GM18868 (cell line): ENCODE measurements at regions not wholly inside any gene's neighbourhood (a gene's known extent, or its start where the extent isn't known, plus 50 kb on each side); places are given as distances from the start of the nearest gene placed in this dataset.
A peak's percentile ranks its signal among the peaks of the same experiment; 100 is the strongest.
"Not testable (repeated sequence)": the region's sequence is repeated elsewhere in the genome, so short reads cannot be mapped to it uniquely, and the experiment has no call there.

Experiments used
- ATAC-seq: cut with Tn5 transposase; IDR thresholded peaks from one replicate; pipeline ENCODE4 v1.9.1; 2021; ENCODE audit warnings: mild to moderate bottlenecking, moderate library complexity; ENCODE audit not compliant: unreplicated experiment

DNA sequence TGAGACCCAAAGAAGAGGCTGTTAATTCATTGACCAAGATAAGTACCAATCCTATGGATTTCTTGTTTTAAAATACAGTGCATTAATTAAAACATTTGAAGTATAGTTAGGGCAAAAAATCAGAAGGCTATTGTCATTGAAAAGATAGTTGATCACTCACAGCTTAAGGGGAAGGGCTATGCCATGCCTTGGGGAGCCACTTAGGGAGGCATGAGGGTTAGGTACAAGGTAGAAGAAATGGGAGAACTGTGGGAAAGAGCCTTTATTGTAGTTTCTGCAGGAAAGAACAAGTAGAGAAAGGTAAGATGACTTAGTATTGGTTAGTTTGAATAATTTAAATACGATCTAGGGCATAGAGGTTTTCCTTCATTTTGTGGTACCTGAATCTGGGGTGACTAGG lies 1285.5 kb upstream of the TMEFF2 start:
- ATAC-seq = no peak

DNA sequence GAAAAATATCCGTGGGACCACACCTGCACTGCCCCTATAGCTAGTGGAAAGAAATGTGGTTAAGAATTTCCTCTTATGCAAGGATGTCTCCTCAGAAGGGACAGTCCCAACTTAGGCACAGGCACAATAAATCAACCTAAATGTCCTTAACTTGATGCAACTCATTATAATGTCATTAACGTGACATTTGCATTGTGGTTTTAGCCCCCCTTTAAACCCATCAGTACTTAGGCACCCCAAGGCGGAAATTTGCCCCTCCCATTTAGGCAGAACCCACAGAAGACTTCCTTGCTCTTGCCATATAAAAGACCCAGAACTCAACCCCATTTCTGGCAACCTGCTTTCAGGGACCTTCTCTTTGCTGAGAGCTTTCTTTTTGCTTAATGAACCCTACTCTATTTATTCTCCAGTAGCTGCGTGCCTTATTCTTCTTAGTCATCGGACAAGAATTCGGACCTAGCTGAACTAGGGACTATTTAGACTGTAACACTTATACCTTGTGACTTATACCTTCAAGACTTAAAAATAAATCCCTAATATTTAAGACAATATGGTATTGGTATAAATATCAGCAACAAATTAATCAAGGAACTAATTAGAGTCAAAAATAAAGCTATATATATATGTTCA lies 1281.6 kb upstream of the TMEFF2 start:
- ATAC-seq = no peak

DNA sequence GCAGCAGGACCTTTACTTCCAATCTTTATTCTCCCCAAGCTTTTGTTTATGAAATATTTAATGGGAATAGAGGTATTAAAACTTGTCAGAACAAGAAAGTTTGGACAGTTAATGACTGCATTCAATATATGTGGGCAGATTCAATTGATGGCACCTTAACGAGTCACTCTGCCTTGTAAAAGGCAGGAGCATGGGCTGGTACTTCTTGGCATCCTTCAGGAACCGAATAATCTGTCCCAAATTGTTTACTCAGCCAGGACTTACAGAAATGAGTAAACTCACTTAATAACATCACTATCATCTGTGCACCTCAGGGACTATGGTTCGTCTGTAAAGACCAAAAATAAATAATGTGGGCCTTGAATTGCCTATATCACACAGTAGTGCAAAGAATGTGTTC lies 1280.3 kb upstream of the TMEFF2 start:
- ATAC-seq = no peak

DNA sequence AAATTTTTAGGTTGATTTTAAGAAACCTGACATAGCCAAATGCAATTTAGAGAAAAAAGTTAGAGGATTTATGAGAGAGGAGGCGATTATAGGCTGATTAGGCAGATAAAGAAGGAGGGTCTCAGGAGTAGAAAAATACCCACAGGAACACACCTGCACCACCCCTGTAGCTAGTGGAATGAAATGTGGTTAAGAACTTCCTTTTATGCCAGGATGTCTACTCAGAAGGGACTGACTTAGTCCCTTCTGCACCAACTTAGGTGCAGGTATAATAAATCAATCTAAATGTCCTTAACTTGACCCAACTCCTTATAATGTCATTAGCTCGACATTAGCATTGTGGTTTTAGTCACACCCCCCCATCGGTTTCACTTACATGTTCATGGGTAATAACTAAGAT lies 1274.5 kb upstream of the TMEFF2 start:
- ATAC-seq = no peak

DNA sequence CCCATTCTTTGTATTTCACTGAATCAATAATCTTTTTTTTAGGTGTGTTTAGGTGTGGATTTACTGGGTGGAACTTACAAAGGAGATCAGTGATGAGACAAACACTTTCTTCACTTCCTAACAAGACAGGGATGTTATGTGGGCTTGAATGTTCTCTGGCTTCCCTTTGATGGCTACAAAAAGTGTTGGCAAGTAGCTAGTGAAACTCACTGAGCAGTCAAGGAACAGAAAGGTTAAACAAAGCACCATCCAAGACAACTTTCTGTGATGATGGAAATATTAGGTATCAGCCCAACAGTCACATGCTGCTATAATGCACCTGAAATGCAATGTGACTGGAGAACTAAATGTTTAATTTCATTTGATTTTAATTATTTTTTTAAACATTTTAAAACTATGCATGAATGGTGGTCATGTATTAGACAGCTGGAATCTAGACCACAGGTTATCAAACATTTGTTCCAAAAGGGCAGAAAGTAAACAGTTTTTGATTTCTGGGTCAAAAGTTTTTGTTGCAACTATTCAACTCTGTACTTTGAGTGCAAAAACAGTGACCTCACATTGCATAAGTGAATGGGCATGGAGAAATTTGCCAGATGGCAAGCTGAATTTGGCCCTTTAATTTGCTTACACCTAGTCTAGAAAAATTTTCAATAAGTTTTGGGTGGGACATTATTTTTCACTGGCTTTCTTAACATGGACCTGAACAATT lies 1272.7 kb upstream of the TMEFF2 start:
- ATAC-seq = no peak

DNA sequence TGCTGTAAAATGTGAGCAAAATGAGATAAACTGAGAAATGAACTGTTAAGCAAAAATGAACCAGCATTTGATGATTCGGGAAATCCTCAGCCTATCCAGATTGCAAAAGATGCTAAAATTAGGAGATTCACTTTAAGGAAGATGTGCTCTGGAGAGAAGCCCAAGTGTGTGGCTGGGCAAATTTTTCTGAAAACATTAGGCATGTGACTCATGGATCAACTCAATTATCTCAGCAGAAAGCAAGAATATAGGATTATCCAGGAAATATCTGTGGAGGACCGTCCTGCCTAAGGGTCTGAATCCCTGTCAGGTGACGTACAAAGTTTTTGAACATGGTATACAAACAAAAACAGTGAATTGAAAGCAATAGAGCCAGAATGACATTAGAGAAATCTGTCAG lies 1268.3 kb upstream of the TMEFF2 start:
- ATAC-seq = no peak

DNA sequence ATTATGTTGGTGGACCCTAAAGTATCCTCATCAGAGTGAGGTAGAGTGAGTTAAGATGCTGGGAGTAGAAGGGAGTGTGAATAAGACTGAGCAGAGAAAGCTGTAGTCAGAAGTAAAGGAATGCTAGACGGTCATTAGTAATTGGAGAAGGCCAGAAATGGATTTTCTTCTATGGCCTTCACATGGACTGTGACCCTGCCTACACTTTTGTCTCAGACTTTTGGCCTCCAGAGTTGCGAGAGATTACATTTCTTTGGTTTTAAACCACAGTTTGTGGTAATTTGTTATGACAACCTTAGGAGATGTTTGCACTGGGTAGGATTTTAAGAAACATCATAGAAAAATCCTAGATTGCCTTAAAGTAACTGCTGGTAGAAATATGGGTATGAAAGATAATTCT lies 1267.7 kb upstream of the TMEFF2 start:
- ATAC-seq = no peak

DNA sequence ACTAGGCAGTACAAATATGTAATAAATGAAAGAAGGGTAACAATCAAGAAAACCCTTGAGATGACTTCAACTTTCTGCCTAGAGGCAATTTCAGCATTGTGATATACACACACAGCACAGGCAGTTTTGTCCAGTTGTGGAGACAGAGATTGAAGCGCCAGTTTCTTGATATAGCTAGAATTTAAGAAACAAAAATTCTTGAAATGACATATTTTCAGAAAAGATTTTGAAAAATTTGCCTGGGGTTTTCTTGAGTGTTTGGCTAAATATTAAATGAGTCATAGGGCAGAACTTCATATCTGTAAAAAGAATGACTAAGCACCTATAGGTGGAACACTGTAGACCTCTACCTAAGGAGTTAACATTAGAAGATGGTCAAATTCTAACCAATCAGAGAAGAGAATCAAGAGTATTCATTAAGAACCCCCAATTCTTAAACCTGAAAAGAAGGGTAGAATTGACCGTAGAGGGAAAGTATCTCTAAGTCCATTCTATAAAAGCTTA lies 1266.8 kb upstream of the TMEFF2 start:
- ATAC-seq = no peak

DNA sequence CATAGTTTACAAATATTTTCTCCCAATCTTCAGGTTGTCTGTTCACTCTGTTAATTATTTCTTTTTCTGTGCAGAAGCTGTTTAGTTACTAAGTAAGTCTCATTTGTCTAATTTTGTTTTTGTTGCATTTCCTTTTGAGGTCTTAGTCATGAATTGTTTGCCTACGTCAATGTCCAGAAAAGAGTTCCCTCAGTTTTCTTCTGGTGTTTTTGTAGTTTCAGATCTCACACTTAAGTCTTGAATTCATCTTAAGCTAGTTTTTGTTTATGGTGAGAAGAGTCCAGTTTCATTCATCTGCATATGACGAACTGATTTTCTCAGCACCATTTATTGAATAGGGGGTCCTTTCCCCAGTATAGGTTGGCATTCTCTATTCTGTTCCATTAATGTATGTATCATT lies 1252.2 kb upstream of the TMEFF2 start:
- no peak for ATAC-seq

DNA sequence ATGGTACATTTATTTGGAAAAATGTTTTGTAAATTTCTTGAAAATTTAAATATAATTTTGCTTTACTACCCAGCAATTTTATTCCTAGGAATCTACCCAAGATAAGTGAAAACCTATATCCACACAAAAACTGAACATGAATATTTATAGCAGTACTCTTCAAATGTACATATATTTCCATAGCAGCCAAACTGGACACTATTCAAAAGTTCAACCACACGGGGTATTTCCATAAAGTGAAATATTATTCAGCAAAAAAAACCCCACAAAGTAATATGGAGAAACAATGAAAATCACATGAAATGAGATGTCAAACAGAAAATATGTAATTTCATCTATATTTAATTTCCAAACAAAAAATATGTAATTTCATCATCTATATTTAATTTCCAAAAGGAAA lies 1247.6 kb upstream of the TMEFF2 start:
- no peak for ATAC-seq

DNA sequence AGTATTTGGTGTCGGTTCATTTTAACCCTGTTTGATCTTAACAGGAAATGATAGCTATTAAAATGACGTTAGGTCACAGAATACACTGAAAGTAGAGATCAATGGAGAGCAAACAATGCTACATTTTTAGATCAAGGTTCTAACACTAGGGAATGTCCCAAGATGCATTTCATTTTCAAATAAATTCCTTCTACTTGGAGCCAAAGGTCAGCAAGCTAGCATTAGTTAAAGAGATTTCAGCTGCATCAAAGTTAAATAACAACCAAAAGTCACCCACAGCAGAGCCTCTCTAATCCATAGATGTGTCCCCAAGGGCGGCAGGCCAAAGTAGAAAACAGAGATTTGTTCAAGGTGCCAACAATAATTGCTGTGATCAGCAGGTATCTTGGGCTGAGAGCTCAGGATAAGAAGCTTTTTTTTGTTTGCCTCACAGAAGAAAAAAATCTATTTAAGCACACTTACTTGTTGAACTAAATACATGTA lies 1233.6 kb upstream of the TMEFF2 start:
- ATAC-seq = no peak

DNA sequence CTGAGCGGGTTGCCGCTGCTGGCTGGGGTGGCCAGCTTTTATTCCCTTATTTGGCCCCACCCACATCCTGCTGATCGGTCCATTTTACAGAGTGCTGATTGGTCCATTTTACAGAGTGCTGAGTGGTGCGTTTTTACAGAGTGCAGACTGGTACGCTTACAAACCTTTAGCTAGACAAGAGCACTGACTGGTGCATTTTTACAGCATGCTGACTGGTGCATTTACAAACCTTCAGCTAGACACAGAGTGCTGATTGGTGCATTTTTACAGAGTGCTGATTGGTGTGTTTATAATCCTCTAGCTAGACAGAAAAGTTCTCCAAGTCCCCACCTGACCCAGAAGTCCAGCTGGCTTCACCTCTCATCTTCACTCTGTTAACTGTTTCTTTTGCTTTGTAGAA lies 1217.6 kb upstream of the TMEFF2 start:
- ATAC-seq = not testable (repeated sequence)

DNA sequence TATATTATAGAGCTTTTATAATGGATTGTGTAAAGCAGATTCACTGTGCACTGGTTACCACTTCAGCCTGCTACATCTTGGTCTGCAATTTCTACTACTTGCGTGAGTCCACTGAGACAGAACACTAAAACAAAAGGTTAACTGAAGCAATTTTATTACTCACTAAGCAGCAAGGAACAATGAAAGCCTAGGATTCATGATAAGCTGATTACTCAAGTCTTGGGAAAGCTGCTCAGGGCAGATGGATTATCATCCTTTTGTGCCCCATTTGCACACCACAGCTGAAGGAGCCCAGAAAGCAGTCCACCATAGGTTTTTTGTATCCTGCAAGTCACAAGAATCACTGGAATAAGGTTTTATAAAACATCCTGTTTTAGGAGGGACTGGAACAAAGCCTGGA lies 1215.2 kb upstream of the TMEFF2 start:
- ATAC-seq = no peak

DNA sequence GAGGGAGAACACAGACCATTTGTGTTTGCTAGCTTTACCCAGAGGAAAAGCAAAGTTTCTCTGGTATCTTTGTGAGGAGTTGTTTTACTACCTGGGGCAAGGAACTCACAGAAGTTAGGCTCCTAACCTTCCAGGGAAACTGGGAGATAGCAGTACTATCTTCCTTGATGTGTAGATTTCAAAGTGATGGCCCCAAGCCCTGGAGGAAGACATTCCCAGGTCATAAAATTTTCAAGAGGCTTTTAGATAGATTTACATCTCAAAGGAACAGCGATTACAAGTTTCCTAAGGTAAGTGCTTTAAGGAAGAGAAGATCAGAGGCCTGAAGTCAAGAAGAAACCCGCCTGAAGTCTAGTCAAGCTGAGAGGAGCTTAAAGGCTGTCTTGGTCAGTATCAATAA lies 1187.8 kb upstream of the TMEFF2 start:
- no peak for ATAC-seq

DNA sequence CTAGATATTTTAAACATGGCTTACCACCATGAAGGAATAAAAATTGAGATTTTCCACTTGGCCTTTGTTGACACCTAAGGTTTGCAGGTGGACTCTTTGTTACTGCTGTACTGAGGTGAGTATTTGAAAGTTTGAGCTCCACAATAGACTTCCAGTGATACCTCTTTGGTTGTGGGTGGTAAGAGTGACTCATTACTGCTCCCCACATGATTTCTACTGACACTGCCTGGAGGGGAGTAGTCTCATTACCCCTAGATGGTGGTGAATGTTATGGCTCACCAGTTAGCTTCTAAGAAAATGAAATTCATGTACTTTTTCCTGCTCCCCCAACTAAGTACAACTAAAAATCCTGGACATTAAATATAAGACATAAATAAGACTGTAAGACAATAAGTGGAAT lies 1183.1 kb upstream of the TMEFF2 start:
- peak; percentile 78 for ATAC-seq

DNA sequence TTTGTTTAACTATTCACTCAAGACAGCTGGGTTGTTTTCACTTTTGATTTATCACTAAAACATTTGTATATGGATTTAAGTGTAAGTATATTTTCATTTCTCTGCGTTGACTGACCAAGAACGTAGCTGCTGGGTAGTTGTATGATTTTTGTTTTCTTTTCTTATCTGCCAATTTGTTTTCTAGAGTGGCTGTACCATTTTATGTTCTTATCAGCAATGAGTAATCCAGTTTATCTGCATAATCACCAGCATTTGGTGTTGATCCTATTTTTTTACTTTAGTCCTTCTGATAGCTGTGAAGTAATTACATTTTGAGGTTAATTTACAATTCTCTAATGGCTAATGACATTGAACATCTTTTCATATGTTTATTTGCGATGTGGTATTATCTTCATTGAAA lies 1178.4 kb upstream of the TMEFF2 start:
- ATAC-seq = no peak

DNA sequence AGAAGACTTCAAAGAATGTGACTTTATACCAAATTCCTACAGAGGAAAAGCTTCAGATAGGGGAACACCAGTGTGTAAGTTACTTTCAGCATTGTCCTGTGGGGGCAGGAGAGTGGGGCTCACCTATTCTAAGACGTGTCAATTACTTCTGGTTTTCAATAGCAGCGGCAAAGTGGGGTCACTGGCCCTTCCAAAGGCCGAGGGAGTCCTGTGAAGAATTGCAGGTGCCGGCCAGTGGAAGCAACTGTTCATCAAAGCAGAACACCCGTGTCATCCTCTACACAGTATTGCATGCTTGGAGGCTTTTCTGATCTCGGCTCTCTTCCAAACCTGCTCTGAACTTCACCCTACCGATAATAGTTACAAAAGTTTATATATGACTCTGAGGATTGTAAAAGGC lies 1176.5 kb upstream of the TMEFF2 start:
- ATAC-seq = no peak

DNA sequence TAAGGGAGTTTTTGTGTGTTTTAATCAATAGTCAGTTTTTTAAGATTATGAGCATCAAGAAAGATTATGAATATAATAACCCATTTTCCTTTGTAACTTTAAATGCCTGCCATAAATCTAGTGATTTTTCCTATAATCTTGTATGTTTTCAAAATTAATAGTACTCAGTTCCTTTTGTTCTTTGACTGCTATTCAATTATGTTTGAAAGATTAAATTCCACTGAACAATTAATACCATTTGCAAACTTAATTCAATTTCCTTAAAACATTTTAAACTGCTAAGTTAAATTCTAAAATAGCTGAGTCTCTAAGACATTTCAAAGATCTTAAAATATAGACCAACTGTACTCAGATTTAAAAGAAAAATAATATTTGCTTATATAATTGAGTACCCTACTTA lies 1173.9 kb upstream of the TMEFF2 start:
- ATAC-seq = no peak

DNA sequence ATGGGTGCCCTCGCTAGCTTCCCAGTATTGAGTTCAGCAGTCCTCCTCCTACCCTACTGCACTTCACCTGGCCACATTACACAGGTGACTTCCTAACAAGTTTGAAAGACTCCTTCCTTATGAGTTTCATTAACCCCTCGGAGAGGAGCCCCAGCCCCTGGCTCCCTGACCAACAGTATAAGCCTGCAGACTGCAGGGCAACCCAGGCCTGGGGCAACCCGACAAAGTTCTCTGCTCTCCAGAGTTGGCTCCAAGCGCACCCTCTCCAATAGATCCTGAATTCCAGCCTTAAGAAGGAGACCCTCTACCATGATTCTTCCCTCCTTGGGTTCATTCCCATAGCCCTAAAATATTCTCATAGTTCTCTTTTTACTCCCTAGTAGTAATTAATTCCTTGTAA lies 1162.8 kb upstream of the TMEFF2 start:
- no peak for ATAC-seq

DNA sequence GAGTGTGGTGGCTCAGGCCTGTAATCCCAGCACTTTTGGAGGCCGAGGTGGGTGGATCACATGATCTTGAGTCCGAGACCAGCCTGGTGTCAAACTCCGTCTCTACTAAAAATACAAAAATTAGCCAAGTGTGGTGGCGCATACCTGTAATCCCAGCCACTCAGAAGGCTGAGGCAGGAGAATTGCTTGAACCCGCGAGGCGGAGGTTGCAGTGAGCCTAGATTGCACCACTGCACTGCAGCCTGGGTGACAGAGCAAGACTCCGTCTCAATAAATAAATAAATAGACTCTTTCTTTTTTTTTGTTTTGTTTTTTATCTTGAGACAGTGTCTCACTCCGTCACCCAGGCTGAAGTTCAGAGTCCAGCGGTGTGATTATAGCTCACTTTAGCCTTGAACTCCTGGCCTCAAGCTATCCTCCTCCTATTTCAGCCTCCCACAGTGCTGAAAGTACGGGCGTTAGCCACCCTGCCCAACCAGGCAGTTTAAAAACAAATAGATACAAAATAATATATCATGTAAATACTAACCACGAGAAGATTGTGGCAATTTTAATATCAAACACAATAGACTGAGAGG lies 1158.0 kb upstream of the TMEFF2 start:
- not testable (repeated sequence) for ATAC-seq

DNA sequence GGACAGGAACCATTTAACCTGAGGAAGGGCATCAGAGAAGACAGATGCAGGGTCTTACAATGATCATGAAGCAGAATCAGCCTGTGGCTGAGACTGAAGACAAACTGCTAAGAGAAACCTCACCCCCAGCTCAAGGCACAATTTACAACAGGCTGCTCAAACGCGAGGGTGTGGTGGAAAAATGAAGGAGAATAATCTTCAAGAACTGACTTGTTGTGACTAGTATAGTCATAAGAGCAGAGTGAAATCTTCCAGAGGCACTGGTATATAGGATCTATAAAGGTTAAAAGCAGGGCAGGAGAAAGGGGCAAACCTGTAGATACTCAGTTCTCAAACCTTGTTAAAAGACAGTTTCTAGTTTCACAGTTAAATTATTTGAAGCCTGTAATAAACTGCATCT lies 1155.8 kb upstream of the TMEFF2 start:
- no peak for ATAC-seq

DNA sequence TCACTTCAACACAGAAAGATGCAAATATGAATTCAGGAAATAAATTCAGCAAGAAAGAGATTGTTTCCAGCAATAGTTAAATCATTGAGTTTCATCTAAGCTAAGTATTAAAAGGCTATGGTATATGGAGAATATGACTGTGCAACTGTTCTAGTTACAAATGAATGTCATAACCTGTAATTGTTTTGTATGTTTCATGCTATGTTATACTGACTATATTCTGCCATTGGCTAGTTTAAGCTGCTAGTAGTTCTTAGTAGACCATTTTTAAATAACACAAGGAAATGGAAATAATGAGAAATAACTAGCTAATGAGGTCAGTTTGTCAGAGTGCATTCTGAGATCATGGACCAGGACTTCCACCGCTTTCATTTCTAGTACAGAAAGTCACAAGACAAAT lies 1154.9 kb upstream of the TMEFF2 start:
- ATAC-seq = no peak
